ENCODE measurements at regions not wholly inside any gene's neighbourhood (a gene's known extent, or its start where the extent isn't known, plus 50 kb on each side); places are given as distances from the start of the nearest gene placed in this dataset.

GRCh38 chr17:51430591-51430990 is 170.2 kb downstream of the UTP18 start:
- TF ChIP-seq CTCF (IDR thresholded peaks at IDR 0.05 in 8 of 11, conservative IDR thresholded peaks at IDR 0.05 in 3 of 11) (no peak), POLR2A (IDR thresholded peaks at IDR 0.05) (no peak)

Measured in spleen (tissue), 7 donors.